K562 (cell line): ENCODE measurements at regions not wholly inside any gene's neighbourhood (a gene's known extent, or its start where the extent isn't known, plus 50 kb on each side); places are given as distances from the start of the nearest gene placed in this dataset.

Experiments used
- ATAC-seq: fragments of 200-7000 bp; cut with Tn5 transposase; 3 replicates; pipeline ENCODE4 v1.9.1; 2020; ENCODE audit warnings: moderate library complexity
- BruUV-seq: library from RNA; stranded (reverse); fragments of 400-500 nt; replicated peaks from 2 replicates; lab custom pipeline; 2021; lab: Mats Ljungman, UMichigan
- CTCF ChIA-PET: fragments of 300-600 bp; formaldehyde crosslinking; extraction: SDS; loops from one replicate; lab custom pipeline; 2021; ENCODE audit warnings: low intra/inter-chr PET ratio; lab: Yijun Ruan, JAX
- POLR2A ChIA-PET: fragments of 300-600, 350-650 bp; sonication (Branson Sonifier 250); formaldehyde crosslinking; extraction: SDS; loops from one replicate; lab custom pipeline; 2021; ENCODE audit warnings: antibody characterized with exemption, inconsistent platforms; lab: Yijun Ruan, JAX
- DNase-seq, 4 experiments: peaks; one replicate each; pipeline versions ENCODE4 v3.0.0 to v3.0.0-alpha.2; 2011 to 2018; ENCODE audit warnings: low spot score in 3 of 4, mixed read lengths in 3 of 4; ENCODE audit errors: extremely low read depth in 1 of 4
- FAIRE-seq: peaks from 2 replicates; lab custom pipeline; 2011; peaks lifted over from hg19 to GRCh38; lab: Jason Lieb, UNC
- H2AFZ ChIP-seq: 2 replicates; pipeline ENCODE4 v1.6.0; 2011; ENCODE audit warnings: low read depth, low read length, control low read depth, inconsistent platforms
- H3K27ac ChIP-seq: fragments of 200-600 bp; 3 replicates; pipeline ENCODE4 v1.8.0; 2011; ENCODE audit warnings: low read depth, mild to moderate bottlenecking, control low read depth, inconsistent platforms, low read length, moderate library complexity, mixed read lengths; ENCODE audit errors: extremely low read depth
- H3K27me3 ChIP-seq, 2 experiments: fragments of 300-600 bp in 1 of 2; 2 replicates in 1 of 2; 3 replicates in 1 of 2; pipeline versions ENCODE4 v1.6.0 to v1.8.0; 2011; ENCODE audit warnings: inconsistent platforms in 2 of 2, low read length in 2 of 2, mild to moderate bottlenecking in 1 of 2, mixed read lengths in 1 of 2, moderate library complexity in 1 of 2; ENCODE audit not compliant: control insufficient read depth in 2 of 2, insufficient read depth in 2 of 2
- H3K36me3 ChIP-seq: fragments of 300-600 bp; 3 replicates; pipeline ENCODE4 v1.8.0; 2011; ENCODE audit warnings: mild to moderate bottlenecking, low read length, inconsistent platforms; ENCODE audit not compliant: control insufficient read depth, insufficient read depth
- H3K4me1 ChIP-seq, 2 experiments: fragments of 200-600 bp in 1 of 2; replicated peaks in 1 of 2; 2 replicates in 1 of 2; 3 replicates in 1 of 2; pipeline versions ENCODE4 v1.5.1 to v1.8.0; 2011; ENCODE audit warnings: inconsistent platforms in 2 of 2, low read length in 2 of 2, mild to moderate bottlenecking in 1 of 2, mixed read lengths in 1 of 2, moderate library complexity in 1 of 2; ENCODE audit not compliant: control insufficient read depth in 2 of 2, insufficient read depth in 2 of 2
- H3K4me2 ChIP-seq: 2 replicates; pipeline ENCODE4 v1.6.1; 2011; ENCODE audit warnings: low read length, control low read depth, inconsistent platforms, mixed read lengths; ENCODE audit not compliant: insufficient read depth
- H3K4me3 ChIP-seq: fragments of 200-600 bp; sonication (generic), shearing (Covaris generic); 2 replicates; pipeline ENCODE4 v1.5.1; 2016; ENCODE audit warnings: control low read depth, inconsistent platforms
- H3K79me2 ChIP-seq: fragments of 200-600 bp; 3 replicates; pipeline ENCODE4 v1.8.0; 2011; ENCODE audit warnings: low read length, inconsistent platforms; ENCODE audit not compliant: control insufficient read depth, insufficient read depth
- H3K9ac ChIP-seq, 2 experiments: 2 replicates each; pipeline versions ENCODE4 v1.6.0 to v1.6.1; 2011; ENCODE audit warnings: low read depth in 2 of 2, low read length in 2 of 2, control low read depth in 1 of 2, inconsistent platforms in 1 of 2, mild to moderate bottlenecking in 1 of 2, mixed read lengths in 1 of 2; ENCODE audit not compliant: insufficient read depth in 1 of 2
- H3K9me1 ChIP-seq: one replicate; pipeline ENCODE4 v1.6.0; 2011; ENCODE audit warnings: inconsistent platforms, mild to moderate bottlenecking, low read length, moderate library complexity; ENCODE audit not compliant: control insufficient read depth, insufficient read depth
- H3K9me3 ChIP-seq: replicated peaks from 2 replicates; pipeline ENCODE4 v1.5.1; 2011; ENCODE audit warnings: low read depth, low read length, inconsistent platforms; ENCODE audit not compliant: control insufficient read depth, insufficient read depth
- H4K20me1 ChIP-seq: replicated peaks from 2 replicates; pipeline ENCODE4 v1.6.1; 2011; ENCODE audit warnings: low read length, inconsistent platforms, mixed read lengths; ENCODE audit not compliant: control insufficient read depth, insufficient read depth
- CHCHD3 ChIP-seq: fragments of 250-450 bp; sonication (Bioruptor Pico); IDR thresholded peaks from 2 replicates; pipeline ENCODE4 v2.1.2; 2022; ENCODE audit warnings: mild to moderate bottlenecking
- ETV5 ChIP-seq: sonication (generic); formaldehyde crosslinking; IDR thresholded peaks from 2 replicates; pipeline ENCODE4 v1.4.0; 2020; ENCODE audit warnings: low read depth, mild to moderate bottlenecking, missing genetic modification reagents
- JUND ChIP-seq, 2 experiments: IDR thresholded peaks; 2 replicates in 1 of 2; 3 replicates in 1 of 2; pipeline ENCODE4 v1.6.1; 2011; ENCODE audit warnings: borderline replicate concordance in 2 of 2, low read depth in 2 of 2, low read length in 2 of 2, improper control_type of control experiment in 1 of 2, missing biosample characterization in 1 of 2, missing genetic modification characterization in 1 of 2, missing genetic modification reagents in 1 of 2
- MAFG ChIP-seq: fragments of 450-650 bp; conservative IDR thresholded peaks from 2 replicates; pipeline ENCODE4 v1.6.1; 2016; ENCODE audit warnings: missing genetic modification characterization, missing compliant biosample characterization
- MYBL2 ChIP-seq, 2 experiments: fragments of 450-650 bp in 1 of 2; sonication (generic) in 1 of 2; formaldehyde crosslinking in 1 of 2; IDR thresholded peaks; 2 replicates each; pipeline versions ENCODE4 v1.6.1 to v1.8.1; 2017 to 2022; ENCODE audit warnings: borderline replicate concordance in 1 of 2, inconsistent platforms in 1 of 2, low read depth in 1 of 2, mild to moderate bottlenecking in 1 of 2, missing genetic modification reagents in 1 of 2, moderate library complexity in 1 of 2
- THRAP3 ChIP-seq: fragments of 450-650 bp; IDR thresholded peaks from 2 replicates; pipeline ENCODE4 v1.6.1; 2016; ENCODE audit warnings: mild to moderate bottlenecking, inconsistent platforms, borderline replicate concordance
- TRIM28 ChIP-seq: fragments of 450-650 bp; IDR thresholded peaks from 2 replicates; pipeline ENCODE4 v1.6.1; 2017
- ZNF316 ChIP-seq: fragments of 450-650 bp; IDR thresholded peaks from 2 replicates; pipeline ENCODE4 v1.6.1; 2016
- WGBS: fragments of 100-300 bp; shearing (Covaris generic); methylation state at CpG from one replicate; pipeline ENCODE4 v1.1.6; 2016; ENCODE audit warnings: low coverage, mixed read lengths; ENCODE audit not compliant: insufficient coverage; ENCODE audit errors: missing lambda C conversion rate; 5-methylcytosine and 5-hydroxymethylcytosine counted together
- in situ Hi-C: fragments of 300-500 bp; cut with MboI; formaldehyde crosslinking; loops from 4 replicates; pipeline ENCODE4 v1.15.0; 2018; ENCODE audit warnings: inconsistent platforms, mixed read lengths
- intact Hi-C: fragments of 100-400 bp; cut with micrococcal nuclease; formaldehyde crosslinking; loops from 2 replicates; pipeline ENCODE4 v1.14.2; 2022

DNA sequence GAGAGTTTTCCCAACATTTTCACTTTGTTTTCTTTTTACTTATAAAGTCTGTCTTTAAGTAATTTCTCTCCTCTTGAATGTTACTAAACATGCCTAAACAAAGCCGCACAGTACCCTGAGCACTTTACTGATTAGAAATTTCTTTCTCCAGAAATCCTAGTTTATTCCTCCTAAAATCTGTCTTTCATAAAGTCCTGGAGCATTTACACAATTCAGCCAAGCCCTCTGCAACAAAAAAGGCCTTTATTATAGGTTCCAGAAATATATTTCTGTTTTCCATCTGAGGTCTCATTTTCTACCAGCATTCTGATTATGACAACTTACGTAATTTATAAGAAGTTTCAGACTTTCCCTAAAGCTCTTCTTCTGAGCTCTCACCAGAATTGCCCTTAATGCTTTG, 549.5 kb upstream of the OLFM3 start:
- FAIRE-seq (no peak), ATAC-seq (no peak), DNase-seq (no peak)
- no peak overlapping the region for H3K9ac ChIP-seq
- intact Hi-C loops: no loop called here
- POLR2A ChIA-PET: no interaction called here
- no peaks in the 10 kb centered on the region for H3K9me3 ChIP-seq
- no peaks in the 10 kb centered on the region for H3K9me1 ChIP-seq
- no peaks in the 10 kb centered on the region for H4K20me1 ChIP-seq
- no TSS peak for BruUV-seq
- no peaks in the 10 kb centered on the region for H3K27me3 ChIP-seq
- CTCF ChIA-PET: no interaction called here
- in situ Hi-C loops: no loop called here
- H3K4me1 ChIP-seq: no peaks in the 10 kb centered on the region
- H3K4me3 ChIP-seq: no peak overlapping the region
- H3K79me2 ChIP-seq: no peaks in the 10 kb centered on the region
- H3K36me3 ChIP-seq: no peaks in the 10 kb centered on the region
- H3K27ac ChIP-seq: no peak overlapping the region
- TF ChIP-seq MYBL2 (IDR thresholded peaks at IDR 0.05; ENCODE audit: low read depth) (no peak), MYBL2 (CRISPR knock-in tag; IDR thresholded peaks at IDR 0.05; ENCODE audit: borderline replicate concordance) (no peak), TRIM28 (no peak), CHCHD3 (no peak), JUND (IDR thresholded peaks at IDR 0.05; ENCODE audit: borderline replicate concordance, low read depth, low read length) (no peak), JUND (tag; IDR thresholded peaks at IDR 0.05; ENCODE audit: borderline replicate concordance, low read depth, low read length) (no peak), ETV5 (CRISPR knock-in tag) (no peak)
- H3K4me2 ChIP-seq: no peak overlapping the region
- WGBS: 4% methylated on average over 2 of the region's 2 CpGs
- no peak overlapping the region for H2AFZ ChIP-seq

GRCh38 chr1:102535829-102536505, 539.2 kb upstream of the OLFM3 start:
- no peaks in the 10 kb centered on the region for H3K27me3 ChIP-seq
- no peak overlapping the region for H2AFZ ChIP-seq
- no peaks in the 10 kb centered on the region for H4K20me1 ChIP-seq
- no peak overlapping the region for H3K27ac ChIP-seq
- H3K9me3 ChIP-seq: no peaks in the 10 kb centered on the region
- POLR2A ChIA-PET: no interaction called here
- FAIRE-seq: no peak
- in situ Hi-C loops (no loop called here), intact Hi-C loops (no loop called here)
- no peak overlapping the region for H3K9ac ChIP-seq
- H3K4me3 ChIP-seq: no peak overlapping the region
- H3K79me2 ChIP-seq: no peaks in the 10 kb centered on the region
- DNase-seq: no peak
- no peaks in the 10 kb centered on the region for H3K4me1 ChIP-seq
- H3K4me2 ChIP-seq: no peak overlapping the region
- H3K9me1 ChIP-seq: no peaks in the 10 kb centered on the region
- no TSS peak for BruUV-seq
- CTCF ChIA-PET: no interaction called here
- no peaks in the 10 kb centered on the region for H3K36me3 ChIP-seq
- WGBS: 0% methylated on average over 5 of the region's 5 CpGs
- TF ChIP-seq MAFG (0 out of 2 replicates have a peak, but pooled peaks have one; percentile 5), ZNF316 (0 out of 2 replicates have a peak, but pooled peaks have one; percentile 21), THRAP3 (no peak)
- ATAC-seq: no peak
